ENCODE measurements at regions not wholly inside any gene's neighbourhood (a gene's known extent, or its start where the extent isn't known, plus 50 kb on each side); places are given as distances from the start of the nearest gene placed in this dataset.

DNA sequence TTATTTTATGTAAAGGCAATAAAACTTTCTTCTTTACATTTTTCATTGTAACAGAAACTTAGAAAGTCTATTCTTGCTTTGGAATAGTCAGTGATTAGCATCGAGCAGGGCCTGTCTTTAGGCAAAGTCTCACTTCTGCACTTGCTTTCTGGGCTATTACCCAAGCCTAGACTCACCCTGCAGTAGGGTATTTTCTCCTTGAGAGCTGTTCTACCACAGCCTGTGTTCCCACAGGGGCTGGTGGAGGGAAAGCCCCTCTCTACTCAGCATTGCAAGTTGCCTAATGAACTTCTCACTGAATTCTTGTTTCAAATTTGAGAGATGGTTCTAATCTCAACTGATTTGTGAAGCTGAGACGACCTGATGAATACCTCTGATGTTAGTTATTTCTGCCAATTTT is 111.7 kb upstream of the KLHL14 start:
- H2BK120ac ChIP-seq (ENCODE audit: low read depth, low read length) = no peak overlapping the region
- 86% methylated on average over 2 of the region's 2 CpGs for WGBS

DNA sequence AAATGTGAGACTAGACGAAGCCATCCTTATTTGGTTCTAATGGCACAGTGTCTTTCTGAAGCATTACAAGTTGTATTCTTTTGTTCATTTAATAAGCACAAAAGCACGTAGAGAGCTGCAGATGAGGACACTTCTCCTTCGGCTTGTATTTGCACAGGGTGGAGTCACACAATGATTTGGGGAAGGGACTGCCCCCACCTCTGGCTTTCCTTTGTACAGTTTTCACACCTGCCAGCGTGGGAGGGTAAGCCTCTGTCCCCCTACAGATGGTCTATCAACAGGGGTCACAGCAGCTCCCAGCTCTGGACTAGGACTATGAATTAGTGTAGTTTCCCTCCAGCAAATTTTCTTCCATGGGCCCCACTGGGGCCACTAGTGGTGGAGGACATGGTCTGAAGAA is 108.2 kb upstream of the KLHL14 start:
- no peak overlapping the region for H3K4ac ChIP-seq (ENCODE audit: low read depth in 1 of 2, low read length in 2 of 2)
- H3K14ac ChIP-seq (ENCODE audit: low read length in 2 of 2) = no peak overlapping the region
- H3K4me1 ChIP-seq (ENCODE audit: control insufficient read depth, insufficient read depth, low read depth, low read length) = no peaks in the 10 kb centered on the region
- no peak overlapping the region for H2BK5ac ChIP-seq (ENCODE audit: low read depth, low read length, poor library complexity, severe bottlenecking)
- peak overlapping the region; percentile 9 for H2AK5ac ChIP-seq (ENCODE audit: low read length, severe bottlenecking)
- H4K91ac ChIP-seq (ENCODE audit: low read length) = no peak overlapping the region
- H3K79me1 ChIP-seq (replicated peaks; ENCODE audit: low read length, poor library complexity, severe bottlenecking) = no peaks in the 10 kb centered on the region
- no peak overlapping the region for H2BK15ac ChIP-seq (ENCODE audit: low read depth, poor library complexity, severe bottlenecking)
- no peak overlapping the region for H3K18ac ChIP-seq (ENCODE audit: low read depth in 1 of 2, low read length in 2 of 2)
- H3K27me3 ChIP-seq (ENCODE audit: control insufficient read depth in 1 of 2, insufficient read depth in 1 of 2, low read length in 2 of 2) = peaks cover 0 to 10% of the 10 kb centered on the region in 2 experiments
- no peaks in the 10 kb centered on the region for H3K36me3 ChIP-seq (ENCODE audit: control insufficient read depth in 1 of 2, insufficient read depth in 2 of 2, low read depth in 1 of 2, low read length in 2 of 2)
- DNase-seq = no peak
- H3K4me3 ChIP-seq (ENCODE audit: insufficient read depth in 1 of 2, low read depth in 1 of 2, low read length in 2 of 2) = no peak overlapping the region
- 88% methylated on average over 4 of the region's 4 CpGs for WGBS
- H3K4me2 ChIP-seq (ENCODE audit: low read length, poor library complexity, severe bottlenecking) = no peak overlapping the region
- H3K23ac ChIP-seq (ENCODE audit: low read length in 2 of 2) = no peak overlapping the region
- no peak overlapping the region for H3K27ac ChIP-seq (ENCODE audit: low read length, poor library complexity, severe bottlenecking)
- no peak overlapping the region for H2BK12ac ChIP-seq (ENCODE audit: low read length in 2 of 2)
- H4K8ac ChIP-seq (ENCODE audit: low read length) = no peak overlapping the region
- no peak overlapping the region for H3K9ac ChIP-seq (ENCODE audit: low read length)
- no peak overlapping the region for H2AFZ ChIP-seq (ENCODE audit: low read depth, low read length)
- no peak overlapping the region for H2BK120ac ChIP-seq (ENCODE audit: low read depth, low read length)
- no peaks in the 10 kb centered on the region for H3K9me3 ChIP-seq (ENCODE audit: control insufficient read depth, low read length)

More for the DNA sequence above, 111.7 kb upstream of the KLHL14 start:
- no peak overlapping the region for H2BK12ac ChIP-seq (ENCODE audit: low read length in 2 of 2)
- no peak for DNase-seq
- H3K23ac ChIP-seq (ENCODE audit: low read length in 2 of 2) = no peak overlapping the region
- H3K9ac ChIP-seq (ENCODE audit: low read length) = no peak overlapping the region
- no peaks in the 10 kb centered on the region for H3K79me1 ChIP-seq (replicated peaks; ENCODE audit: low read length, poor library complexity, severe bottlenecking)
- no peak overlapping the region for H3K18ac ChIP-seq (ENCODE audit: low read depth in 1 of 2, low read length in 2 of 2)
- H2AK5ac ChIP-seq (ENCODE audit: low read length, severe bottlenecking) = no peak overlapping the region
- no peak overlapping the region for H2BK15ac ChIP-seq (ENCODE audit: low read depth, poor library complexity, severe bottlenecking)
- H3K9me3 ChIP-seq (ENCODE audit: control insufficient read depth, low read length) = no peaks in the 10 kb centered on the region
- no peak overlapping the region for H2BK5ac ChIP-seq (ENCODE audit: low read depth, low read length, poor library complexity, severe bottlenecking)
- no peak overlapping the region for H4K91ac ChIP-seq (ENCODE audit: low read length)
- H3K14ac ChIP-seq (ENCODE audit: low read length in 2 of 2) = no peak overlapping the region
- H3K27me3 ChIP-seq (ENCODE audit: control insufficient read depth in 1 of 2, insufficient read depth in 1 of 2, low read length in 2 of 2) = peaks cover 0 to 3% of the 10 kb centered on the region in 2 experiments
- H3K4ac ChIP-seq (ENCODE audit: low read depth in 1 of 2, low read length in 2 of 2) = no peak overlapping the region
- no peak overlapping the region for H2AFZ ChIP-seq (ENCODE audit: low read depth, low read length)
- no peak overlapping the region for H3K4me3 ChIP-seq (ENCODE audit: insufficient read depth in 1 of 2, low read depth in 1 of 2, low read length in 2 of 2)
- H4K8ac ChIP-seq (ENCODE audit: low read length) = no peak overlapping the region
- H3K36me3 ChIP-seq (ENCODE audit: control insufficient read depth in 1 of 2, insufficient read depth in 2 of 2, low read depth in 1 of 2, low read length in 2 of 2) = no peaks in the 10 kb centered on the region
- H3K27ac ChIP-seq (ENCODE audit: low read length, poor library complexity, severe bottlenecking) = no peak overlapping the region
- no peaks in the 10 kb centered on the region for H3K4me1 ChIP-seq (ENCODE audit: control insufficient read depth, insufficient read depth, low read depth, low read length)
- no peak overlapping the region for H3K4me2 ChIP-seq (ENCODE audit: low read length, poor library complexity, severe bottlenecking)

DNA sequence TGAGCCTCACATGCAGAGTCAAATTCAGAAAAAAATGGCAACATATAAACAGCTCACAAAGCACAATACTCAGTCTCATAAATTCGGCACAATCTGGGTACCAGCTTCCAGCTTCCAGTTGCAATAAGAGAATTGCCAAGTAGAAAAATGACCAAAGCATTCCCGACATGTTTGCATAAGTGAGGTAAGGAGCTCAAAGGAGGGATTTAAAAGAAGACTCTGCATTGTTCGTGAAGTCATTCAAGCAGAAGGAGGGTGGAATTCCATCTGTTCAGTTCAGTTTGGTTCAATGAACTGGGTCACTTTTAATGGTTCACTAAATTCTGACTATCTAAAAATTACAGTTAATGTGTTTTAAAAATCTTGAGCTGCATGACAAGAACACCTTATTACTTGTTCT is 106.7 kb upstream of the KLHL14 start:
- Histone ChIP-seq H3K4me1 (ENCODE audit: control insufficient read depth, insufficient read depth, low read depth, low read length) (no peaks in the 10 kb centered on the region), H2BK15ac (ENCODE audit: low read depth, poor library complexity, severe bottlenecking) (no peak overlapping the region), H3K79me1 (replicated peaks; ENCODE audit: low read length, poor library complexity, severe bottlenecking) (no peaks in the 10 kb centered on the region), H2AK5ac (ENCODE audit: low read length, severe bottlenecking) (no peak overlapping the region), H4K91ac (ENCODE audit: low read length) (no peak overlapping the region), H3K14ac (ENCODE audit: low read length in 2 of 2) (no peak overlapping the region), H3K4me2 (ENCODE audit: low read length, poor library complexity, severe bottlenecking) (no peak overlapping the region), H3K23ac (ENCODE audit: low read length in 2 of 2) (no peak overlapping the region), H2BK5ac (ENCODE audit: low read depth, low read length, poor library complexity, severe bottlenecking) (no peak overlapping the region), H2BK120ac (ENCODE audit: low read depth, low read length) (no peak overlapping the region), H3K27ac (ENCODE audit: low read length, poor library complexity, severe bottlenecking) (peak overlapping the region; percentile 50), H3K27me3 (ENCODE audit: control insufficient read depth in 1 of 2, insufficient read depth in 1 of 2, low read length in 2 of 2) (peaks cover 0 to 10% of the 10 kb centered on the region in 2 experiments), H3K18ac (ENCODE audit: low read depth in 1 of 2, low read length in 2 of 2) (no peak overlapping the region), H3K4me3 (ENCODE audit: insufficient read depth in 1 of 2, low read depth in 1 of 2, low read length in 2 of 2) (no peak overlapping the region), H3K9ac (ENCODE audit: low read length) (no peak overlapping the region), H3K36me3 (ENCODE audit: control insufficient read depth in 1 of 2, insufficient read depth in 2 of 2, low read depth in 1 of 2, low read length in 2 of 2) (no peaks in the 10 kb centered on the region), H3K9me3 (ENCODE audit: control insufficient read depth, low read length) (no peaks in the 10 kb centered on the region), H2AFZ (ENCODE audit: low read depth, low read length) (no peak overlapping the region), H3K4ac (ENCODE audit: low read depth in 1 of 2, low read length in 2 of 2) (no peak overlapping the region), H2BK12ac (ENCODE audit: low read length in 2 of 2) (no peak overlapping the region), H4K8ac (ENCODE audit: low read length) (no peak overlapping the region)
- 93% methylated on average over 3 of the region's 3 CpGs for WGBS
- no peak for DNase-seq

DNA sequence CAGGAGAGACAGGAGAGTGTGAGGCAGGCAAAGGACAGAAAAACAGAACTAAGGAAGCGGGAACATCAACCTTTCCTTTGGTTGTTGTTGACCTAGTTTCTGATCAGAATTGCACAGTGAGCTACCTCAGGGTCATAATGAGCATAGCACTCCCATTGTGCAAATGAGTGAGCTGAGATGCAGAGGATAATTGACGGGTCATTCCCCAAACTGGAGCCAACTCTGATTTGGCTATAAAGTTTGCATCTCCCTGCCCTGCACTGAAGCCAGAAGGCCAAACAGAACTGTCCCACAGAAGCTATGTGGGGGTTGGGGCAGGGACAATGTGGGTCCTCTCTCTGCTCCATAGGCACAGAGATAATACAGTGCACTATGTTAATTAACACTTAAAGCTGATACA is 105.6 kb upstream of the KLHL14 start:
- no peak for DNase-seq
- Histone ChIP-seq H3K4me3 (ENCODE audit: insufficient read depth in 1 of 2, low read depth in 1 of 2, low read length in 2 of 2) (no peak overlapping the region), H3K9ac (ENCODE audit: low read length) (no peak overlapping the region)

More for the DNA sequence above, 105.6 kb upstream of the KLHL14 start:
- Histone ChIP-seq H3K18ac (ENCODE audit: low read depth in 1 of 2, low read length in 2 of 2) (no peak overlapping the region), H3K14ac (ENCODE audit: low read length in 2 of 2) (no peak overlapping the region), H4K8ac (ENCODE audit: low read length) (no peak overlapping the region), H2AK5ac (ENCODE audit: low read length, severe bottlenecking) (no peak overlapping the region), H3K27ac (ENCODE audit: low read length, poor library complexity, severe bottlenecking) (no peak overlapping the region), H3K79me1 (replicated peaks; ENCODE audit: low read length, poor library complexity, severe bottlenecking) (no peaks in the 10 kb centered on the region), H3K4me2 (ENCODE audit: low read length, poor library complexity, severe bottlenecking) (no peak overlapping the region), H3K4me1 (ENCODE audit: control insufficient read depth, insufficient read depth, low read depth, low read length) (no peaks in the 10 kb centered on the region), H2BK15ac (ENCODE audit: low read depth, poor library complexity, severe bottlenecking) (no peak overlapping the region), H4K91ac (ENCODE audit: low read length) (no peak overlapping the region), H2BK120ac (ENCODE audit: low read depth, low read length) (no peak overlapping the region), H3K4ac (ENCODE audit: low read depth in 1 of 2, low read length in 2 of 2) (no peak overlapping the region), H3K36me3 (ENCODE audit: control insufficient read depth in 1 of 2, insufficient read depth in 2 of 2, low read depth in 1 of 2, low read length in 2 of 2) (no peaks in the 10 kb centered on the region), H3K23ac (ENCODE audit: low read length in 2 of 2) (no peak overlapping the region), H3K27me3 (ENCODE audit: control insufficient read depth in 1 of 2, insufficient read depth in 1 of 2, low read length in 2 of 2) (peaks cover 0 to 10% of the 10 kb centered on the region in 2 experiments), H2AFZ (ENCODE audit: low read depth, low read length) (no peak overlapping the region), H2BK12ac (ENCODE audit: low read length in 2 of 2) (no peak overlapping the region), H2BK5ac (ENCODE audit: low read depth, low read length, poor library complexity, severe bottlenecking) (no peak overlapping the region), H3K9me3 (ENCODE audit: control insufficient read depth, low read length) (no peaks in the 10 kb centered on the region)
- WGBS = 88% methylated on average over 2 of the region's 2 CpGs
